ENCODE measurements at regions not wholly inside any gene's neighbourhood (a gene's known extent, or its start where the extent isn't known, plus 50 kb on each side); places are given as distances from the start of the nearest gene placed in this dataset.

- DNase-seq (ENCODE audit: low read depth, low spot score), result no peak
- ChIA-PET POLR2A (no interaction called here), CTCF (interaction anchor here (1.1 kb wide), 1 partner anchor 276 kb away, joined by 3 read pairs; no protein-coding TSS in a partner anchor)
- Histone ChIP-seq H3K9me3 (ENCODE audit: control insufficient read depth, insufficient read depth, low read length) (no peaks in the 10 kb centered on the region), H3K4me3 (ENCODE audit: low read depth, low read length) (no peak overlapping the region), H3K27ac (ENCODE audit: low read depth, low read length) (no peak overlapping the region), H3K27me3 (ENCODE audit: control insufficient read depth, insufficient read depth, low read length) (no peaks in the 10 kb centered on the region)
- no peak for TF ChIP-seq CTCF (IDR thresholded peaks at IDR 0.05; ENCODE audit: low read depth, low read length)
Measured at GRCh38 chr18:25557011-25557410, 205.0 kb upstream of the ZNF521 start.

GRCh38 chr18:25553631-25554263 is 201.8 kb upstream of the ZNF521 start:
- Histone ChIP-seq H3K27me3 (ENCODE audit: control insufficient read depth, insufficient read depth, low read length) (no peaks in the 10 kb centered on the region), H3K27ac (ENCODE audit: low read depth, low read length) (no peak overlapping the region), H3K4me3 (ENCODE audit: low read depth, low read length) (no peak overlapping the region), H3K9me3 (ENCODE audit: control insufficient read depth, insufficient read depth, low read length) (no peaks in the 10 kb centered on the region)
- CTCF ChIA-PET, result no interaction called here
- POLR2A ChIA-PET, result no interaction called here
- TF ChIP-seq CTCF (IDR thresholded peaks at IDR 0.05; ENCODE audit: low read depth, low read length), result no peak
- DNase-seq (ENCODE audit: low read depth, low spot score), result no peak

GRCh38 chr18:25544546-25545287 is 192.8 kb upstream of the ZNF521 start:
- CTCF ChIA-PET, result no interaction called here
- Histone ChIP-seq H3K27me3 (ENCODE audit: control insufficient read depth, insufficient read depth, low read length) (no peaks in the 10 kb centered on the region), H3K27ac (ENCODE audit: low read depth, low read length) (no peak overlapping the region), H3K9me3 (ENCODE audit: control insufficient read depth, insufficient read depth, low read length) (no peaks in the 10 kb centered on the region), H3K4me3 (ENCODE audit: low read depth, low read length) (no peak overlapping the region)
- DNase-seq (ENCODE audit: low read depth, low spot score), result no peak
- no peak for TF ChIP-seq CTCF (IDR thresholded peaks at IDR 0.05; ENCODE audit: low read depth, low read length)
- POLR2A ChIA-PET, result no interaction called here

GRCh38 chr18:25538175-25538922 is 186.4 kb upstream of the ZNF521 start:
- no peaks in the 10 kb centered on the region for H3K27me3 ChIP-seq (ENCODE audit: control insufficient read depth, insufficient read depth, low read length)
- no peak for DNase-seq (ENCODE audit: low read depth, low spot score)
- H3K4me3 ChIP-seq (ENCODE audit: low read depth, low read length), result no peak overlapping the region
- no peaks in the 10 kb centered on the region for H3K9me3 ChIP-seq (ENCODE audit: control insufficient read depth, insufficient read depth, low read length)
- no peak overlapping the region for H3K27ac ChIP-seq (ENCODE audit: low read depth, low read length)
- TF ChIP-seq CTCF (IDR thresholded peaks at IDR 0.05; ENCODE audit: low read depth, low read length), result no peak
- ChIA-PET CTCF (no interaction called here), POLR2A (no interaction called here)

GRCh38 chr18:25535495-25535894 is 183.5 kb upstream of the ZNF521 start:
- ChIA-PET CTCF (no interaction called here), POLR2A (no interaction called here)
- Histone ChIP-seq H3K4me3 (ENCODE audit: low read depth, low read length) (no peak overlapping the region), H3K27ac (ENCODE audit: low read depth, low read length) (no peak overlapping the region), H3K9me3 (ENCODE audit: control insufficient read depth, insufficient read depth, low read length) (no peaks in the 10 kb centered on the region), H3K27me3 (ENCODE audit: control insufficient read depth, insufficient read depth, low read length) (no peaks in the 10 kb centered on the region)
- DNase-seq (ENCODE audit: low read depth, low spot score), result no peak
- TF ChIP-seq CTCF (IDR thresholded peaks at IDR 0.05; ENCODE audit: low read depth, low read length), result no peak

All from AG04450 (cell line).